NCI-H510A (cell line): ENCODE measurements at regions not wholly inside any gene's neighbourhood (a gene's known extent, or its start where the extent isn't known, plus 50 kb on each side); places are given as distances from the start of the nearest gene placed in this dataset.

Experiments used
- DNase-seq: peaks from one replicate; lab custom pipeline; 2025; lab: John Stamatoyannopoulos, UW

GRCh38 chr20:12022126-12022525 is 104.4 kb downstream of the BTBD3 start:
- DNase-seq: no peak

GRCh38 chr20:12023194-12023795 is 105.6 kb downstream of the BTBD3 start:
- no peak for DNase-seq

GRCh38 chr20:12028771-12029170 is 111.1 kb downstream of the BTBD3 start:
- no peak for DNase-seq

GRCh38 chr20:12030470-12030869 is 112.8 kb downstream of the BTBD3 start:
- DNase-seq: peak; percentile 33

- DNase-seq: no peak
These were observed 118.4 kb downstream of the BTBD3 start for GRCh38 chr20:12036142-12036541.

GRCh38 chr20:12037521-12037920 is 119.8 kb downstream of the BTBD3 start:
- DNase-seq: no peak

GRCh38 chr20:12040261-12040660 is 122.6 kb downstream of the BTBD3 start:
- DNase-seq: no peak

GRCh38 chr20:12044969-12045368 is 127.3 kb downstream of the BTBD3 start:
- DNase-seq: no peak

- peak; percentile 3 for DNase-seq
These were observed 130.2 kb downstream of the BTBD3 start for GRCh38 chr20:12047838-12048432.

GRCh38 chr20:12049125-12049524 is 131.4 kb downstream of the BTBD3 start:
- DNase-seq: no peak

- DNase-seq: no peak
These were observed 133.8 kb downstream of the BTBD3 start for GRCh38 chr20:12051206-12052163.

- DNase-seq: no peak
These were observed 135.7 kb downstream of the BTBD3 start for GRCh38 chr20:12053353-12053752.

- no peak for DNase-seq
These were observed 136.9 kb downstream of the BTBD3 start for GRCh38 chr20:12054556-12054955.

- DNase-seq: no peak
These were observed 137.5 kb downstream of the BTBD3 start for GRCh38 chr20:12055161-12055560.

GRCh38 chr20:12056839-12057238 is 139.1 kb downstream of the BTBD3 start:
- no peak for DNase-seq

- no peak for DNase-seq
These were observed 140.1 kb downstream of the BTBD3 start for GRCh38 chr20:12057778-12058177.

GRCh38 chr20:12058216-12058615 is 140.5 kb downstream of the BTBD3 start:
- no peak for DNase-seq

- DNase-seq: no peak
These were observed 143.8 kb downstream of the BTBD3 start for GRCh38 chr20:12061466-12061865.

GRCh38 chr20:12063106-12063684 is 145.5 kb downstream of the BTBD3 start:
- DNase-seq: no peak

- no peak for DNase-seq
These were observed 146.8 kb downstream of the BTBD3 start for GRCh38 chr20:12064540-12064939.

GRCh38 chr20:12067686-12068085 is 150.0 kb downstream of the BTBD3 start:
- no peak for DNase-seq

GRCh38 chr20:12068121-12068520 is 150.4 kb downstream of the BTBD3 start:
- DNase-seq: no peak

GRCh38 chr20:12069181-12069580 is 151.5 kb downstream of the BTBD3 start:
- no peak for DNase-seq
